OCI-M1 (cell line): ENCODE measurements at regions not wholly inside any gene's neighbourhood (a gene's known extent, or its start where the extent isn't known, plus 50 kb on each side); places are given as distances from the start of the nearest gene placed in this dataset.

Source experiments
- DNase-seq: peaks from one replicate; lab custom pipeline; 2025; lab: John Stamatoyannopoulos, UW

DNA sequence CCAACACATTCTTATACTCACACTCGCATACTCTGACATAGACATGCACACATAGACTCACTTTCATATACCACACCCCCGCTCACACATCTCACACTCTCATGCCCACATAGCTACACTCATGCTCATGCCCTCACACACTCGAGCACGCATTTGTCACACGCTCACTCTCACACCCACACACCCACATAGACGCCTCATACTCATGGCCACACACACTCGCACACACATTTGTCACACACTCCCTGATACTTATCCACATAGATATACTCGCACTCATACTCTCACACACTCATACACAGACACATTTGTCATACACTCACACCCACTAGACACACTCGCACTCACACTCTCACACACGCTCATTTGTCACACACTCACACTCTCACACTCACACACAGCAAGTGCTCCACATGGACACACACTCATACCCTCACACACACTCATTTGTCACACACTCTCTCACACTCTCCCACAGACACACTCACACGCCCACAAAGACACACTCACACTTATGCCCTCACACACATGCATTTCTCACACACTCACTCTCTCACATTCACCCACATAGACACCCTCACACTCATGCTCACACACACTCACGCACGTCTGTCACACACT lies 50.9 kb downstream of the TNP1 start:
- no peak for DNase-seq

DNA sequence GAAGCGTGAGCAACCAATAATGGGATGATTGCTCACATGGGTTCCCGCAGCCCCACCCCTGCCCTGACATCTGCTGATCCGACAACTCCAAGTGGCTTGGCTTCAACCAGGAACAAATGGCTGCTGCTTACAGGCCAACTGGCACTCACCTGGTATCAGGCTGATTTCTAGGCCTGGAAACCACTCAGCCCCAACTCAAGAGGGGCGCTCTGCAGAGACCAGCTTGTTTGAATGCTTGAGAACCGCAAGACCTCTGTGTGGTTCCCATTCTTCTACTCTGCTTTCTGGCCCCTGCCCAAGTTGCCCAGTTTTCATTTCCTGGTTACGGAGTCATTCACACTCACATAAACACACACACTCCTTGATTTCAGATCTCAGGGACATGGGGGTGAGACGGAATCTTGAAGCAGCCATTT lies 52.0 kb downstream of the TNP1 start:
- no peak for DNase-seq

DNA sequence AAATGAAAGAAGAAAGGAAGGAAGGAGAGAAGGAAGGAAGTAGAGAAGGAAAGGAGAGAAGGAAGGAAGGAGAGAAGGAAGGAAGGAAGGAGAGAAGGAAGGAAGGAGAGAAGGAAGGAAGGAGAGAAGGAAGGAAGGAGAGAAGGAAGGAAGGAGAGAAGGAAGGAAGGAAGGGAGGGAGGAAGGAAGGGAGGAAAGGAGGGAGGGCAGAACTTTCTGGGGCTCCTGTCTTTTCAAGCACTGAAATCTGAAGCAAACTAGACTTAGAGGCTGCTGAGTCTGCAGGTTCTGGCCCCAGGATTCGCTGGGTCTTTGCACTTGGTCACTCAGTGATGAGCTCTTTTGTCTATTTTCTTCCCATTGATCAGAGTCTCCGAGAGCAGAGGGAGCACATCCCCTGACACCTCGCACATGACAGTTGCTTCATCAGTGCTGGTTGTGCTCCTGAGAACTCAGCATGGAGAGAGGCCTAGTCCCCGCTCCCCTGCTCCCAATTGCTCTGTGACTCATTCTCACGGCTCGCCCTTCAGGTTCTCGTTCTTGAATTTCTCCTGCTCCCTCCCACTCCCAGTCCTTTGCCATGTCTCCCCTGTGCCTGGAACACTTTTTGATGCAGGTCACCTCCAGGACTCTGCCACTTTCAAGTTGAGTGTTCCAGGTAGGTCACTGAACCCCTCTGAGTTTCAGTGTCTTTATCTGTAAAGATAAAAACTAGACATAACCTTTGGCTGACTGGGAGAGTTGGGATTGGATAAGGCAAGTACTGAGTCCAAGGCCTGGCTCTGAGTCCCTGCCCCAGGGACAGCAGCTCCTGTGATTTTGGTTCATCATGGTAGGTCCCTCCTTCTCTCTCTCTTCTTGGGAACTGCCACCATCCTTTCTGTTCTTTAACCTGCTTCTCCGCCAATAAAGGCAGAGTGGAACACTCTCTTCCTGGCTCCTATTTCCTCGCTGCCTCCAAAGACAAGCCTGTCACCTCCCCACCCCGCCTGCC lies 55.2 kb downstream of the TNP1 start:
- no peak for DNase-seq

DNA sequence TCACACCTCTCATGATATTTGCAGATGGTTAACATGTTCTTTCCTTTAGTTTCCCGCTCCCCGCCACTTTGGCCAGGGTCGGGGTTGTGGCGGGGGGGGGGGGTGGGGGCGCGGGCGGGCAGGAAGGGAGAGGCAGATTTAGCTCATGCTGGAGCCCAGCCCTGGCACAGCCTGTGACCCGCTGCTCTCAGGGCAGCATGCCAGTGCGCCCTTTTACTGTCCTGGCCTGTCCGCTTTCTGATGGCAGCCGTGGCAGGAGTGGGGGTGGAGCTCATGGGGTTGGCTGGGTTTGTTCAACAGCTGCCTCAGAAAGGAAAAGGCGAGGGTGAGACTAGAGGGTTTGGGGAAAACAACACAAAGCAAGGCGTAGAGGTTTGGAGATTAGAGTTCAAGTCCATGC lies 56.1 kb downstream of the TNP1 start:
- no peak for DNase-seq

DNA sequence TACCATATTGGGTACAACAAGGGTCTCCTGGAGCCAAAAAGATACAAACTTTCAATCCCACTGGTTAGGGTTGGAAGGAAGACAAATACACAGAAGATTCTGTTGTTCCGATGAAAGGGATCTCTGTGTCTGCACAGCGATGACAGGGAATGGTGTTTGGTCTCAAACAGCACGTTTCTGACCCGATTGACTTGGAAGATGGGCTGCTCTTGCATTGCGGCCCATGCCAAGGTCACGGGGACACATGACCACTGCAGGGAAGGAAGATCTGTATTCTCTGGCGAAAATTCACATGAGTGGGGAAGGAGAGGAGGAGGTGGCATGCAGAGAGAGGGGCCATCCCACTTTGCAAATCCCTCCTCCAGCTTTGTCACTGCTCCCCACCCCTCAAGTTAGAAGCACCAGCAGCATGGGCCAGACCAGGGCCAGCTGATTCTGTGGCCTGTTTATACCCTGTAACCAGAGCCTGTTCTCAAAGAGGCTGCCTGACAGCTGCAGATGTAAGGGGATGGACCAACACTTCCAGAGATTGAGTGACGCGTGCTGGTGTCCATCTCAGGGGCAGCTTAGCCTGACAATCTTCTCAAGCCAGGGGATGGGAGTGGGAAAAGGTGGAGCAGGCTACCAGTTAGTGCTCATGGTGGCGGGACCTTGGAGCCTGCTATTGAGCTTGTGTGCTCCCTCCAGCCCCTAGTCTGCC lies 57.2 kb downstream of the TNP1 start:
- DNase-seq, result no peak

DNA sequence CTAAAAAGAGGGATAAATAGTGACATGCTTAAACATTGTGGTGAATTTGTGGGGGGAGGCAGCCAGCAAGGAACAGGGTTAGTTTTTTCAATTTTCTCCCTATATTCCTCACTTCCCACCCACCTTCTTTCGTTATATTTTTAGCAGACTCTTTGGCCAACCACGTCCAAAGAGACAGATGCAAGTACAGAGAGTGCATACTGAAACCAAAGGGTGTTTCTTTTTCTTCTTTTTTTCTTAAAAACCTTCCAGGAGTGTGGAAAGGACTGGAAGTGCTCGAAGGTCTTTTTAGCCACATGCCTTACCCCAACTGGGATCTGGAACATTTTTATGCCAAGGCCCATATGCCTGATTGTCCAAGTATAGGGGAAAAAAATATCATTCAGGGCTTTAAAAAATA lies 59.0 kb downstream of the TNP1 start:
- no peak for DNase-seq

DNA sequence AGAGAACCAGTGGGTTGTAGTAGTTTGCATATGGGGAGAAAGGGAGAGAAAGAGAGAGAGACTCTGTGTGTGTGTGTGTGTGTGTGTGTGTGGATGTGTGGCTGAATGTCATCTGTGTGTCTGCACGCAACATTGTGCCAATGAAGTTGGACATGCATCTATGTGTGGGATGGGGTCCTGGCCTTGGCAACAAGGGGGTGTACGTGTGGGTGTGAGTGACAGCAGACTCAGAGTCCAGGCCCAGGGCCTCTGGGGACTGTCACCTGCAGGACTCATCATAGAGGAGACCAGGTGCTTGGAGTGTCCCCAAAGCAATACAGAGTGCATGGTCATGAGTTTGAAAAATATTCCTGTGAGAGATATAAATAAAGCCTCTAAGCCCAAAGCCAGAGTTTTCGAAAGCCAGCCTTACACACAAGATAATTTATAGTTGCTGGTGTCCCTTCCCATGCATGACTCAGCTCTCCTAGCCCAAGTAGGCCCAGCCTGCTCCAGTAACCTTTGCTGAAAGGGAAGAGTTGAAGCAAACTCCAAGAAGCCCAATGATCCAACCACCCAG lies 59.9 kb downstream of the TNP1 start:
- peak; percentile 74 for DNase-seq

DNA sequence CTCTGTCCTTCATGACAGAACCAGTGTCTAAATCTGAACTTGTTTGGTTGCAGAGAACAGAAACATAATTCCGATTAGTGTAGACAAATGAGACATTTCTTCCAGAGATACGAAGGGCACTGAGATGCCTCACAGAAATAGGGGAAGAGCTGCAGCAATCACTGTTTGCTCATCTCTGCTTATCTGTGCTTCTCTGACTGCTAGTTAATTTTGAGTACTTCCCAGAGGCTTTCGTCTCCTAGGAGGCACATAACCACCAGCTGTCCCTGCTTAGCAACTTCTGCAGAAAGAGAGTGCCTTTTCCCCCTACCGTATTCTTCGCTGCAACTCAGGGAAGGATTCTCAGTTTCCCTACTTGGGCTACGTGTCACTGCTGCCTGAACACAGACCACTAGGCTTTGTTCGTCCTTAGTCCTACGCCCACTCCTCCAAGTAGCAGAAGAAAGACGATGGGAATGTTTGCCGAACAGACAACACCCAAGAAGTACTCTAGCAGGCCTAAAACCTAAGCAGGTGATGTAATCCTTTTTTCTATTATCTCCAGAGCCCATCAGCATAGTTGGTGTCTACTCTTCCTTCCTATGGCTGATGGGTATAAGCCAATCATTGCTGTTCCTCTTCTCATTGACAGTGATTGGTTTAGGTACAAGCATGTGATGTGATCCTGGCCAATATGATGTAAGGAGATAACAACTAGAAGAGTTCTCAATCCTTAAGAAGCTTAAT lies 63.6 kb downstream of the TNP1 start:
- DNase-seq, result peak; percentile 63

DNA sequence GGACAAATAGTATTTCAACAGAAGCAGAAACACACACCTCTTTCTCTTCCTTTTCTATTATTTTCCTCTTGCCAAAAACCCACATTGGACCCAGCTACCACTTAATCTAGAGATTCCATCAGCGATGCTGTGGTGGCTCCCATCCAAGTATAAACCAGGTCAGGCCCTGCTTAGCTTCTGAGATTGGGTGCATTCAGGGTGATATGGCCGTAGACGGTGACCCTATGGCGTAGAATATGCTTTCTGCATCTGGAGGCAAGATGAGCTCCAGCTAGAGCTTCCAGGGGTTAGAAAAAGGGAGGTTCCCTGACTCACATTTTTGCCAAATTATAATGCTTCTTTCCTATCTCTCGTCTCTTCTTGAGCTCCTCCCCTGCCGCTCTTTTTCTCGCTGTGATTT lies 66.5 kb downstream of the TNP1 start:
- DNase-seq, result no peak

DNA sequence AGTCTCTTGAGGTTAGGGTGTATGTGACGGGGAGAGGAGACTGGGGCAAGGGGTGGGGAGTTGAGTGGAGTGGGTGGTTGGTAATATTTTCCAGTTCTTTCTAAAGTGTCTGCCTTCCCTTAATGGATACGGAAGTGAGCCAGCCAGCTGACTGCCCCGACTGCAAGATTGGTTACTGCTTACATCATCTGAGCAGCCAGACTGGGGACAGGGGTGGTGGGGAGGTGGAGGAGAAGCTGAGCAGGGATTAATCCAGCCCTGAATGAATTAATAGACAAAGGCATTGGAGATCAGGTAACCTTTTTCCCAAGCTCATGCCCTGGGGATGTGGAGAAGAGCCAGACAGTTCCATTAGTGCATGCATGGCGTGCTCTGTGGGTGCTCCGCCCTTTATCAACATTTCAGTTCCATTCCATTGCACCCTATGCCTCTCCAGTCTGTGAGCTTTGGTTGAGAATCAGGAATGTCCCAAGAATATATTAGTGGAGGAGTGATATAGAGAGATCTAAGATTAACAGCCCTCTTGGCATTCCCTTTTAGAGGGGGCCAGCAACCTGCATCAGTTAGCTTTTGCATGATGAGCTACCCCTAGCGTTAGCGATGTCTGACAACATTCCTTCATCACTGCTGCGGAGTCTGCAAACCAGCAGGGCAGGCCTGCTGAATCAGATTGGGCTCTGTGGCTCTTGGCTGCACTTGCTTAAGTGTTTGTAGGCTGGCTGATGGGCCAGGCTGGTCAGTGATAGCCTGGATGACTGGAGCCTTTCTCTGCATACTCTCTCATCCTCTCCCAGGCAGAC lies 67.4 kb downstream of the TNP1 start:
- DNase-seq, result peak; percentile 82

DNA sequence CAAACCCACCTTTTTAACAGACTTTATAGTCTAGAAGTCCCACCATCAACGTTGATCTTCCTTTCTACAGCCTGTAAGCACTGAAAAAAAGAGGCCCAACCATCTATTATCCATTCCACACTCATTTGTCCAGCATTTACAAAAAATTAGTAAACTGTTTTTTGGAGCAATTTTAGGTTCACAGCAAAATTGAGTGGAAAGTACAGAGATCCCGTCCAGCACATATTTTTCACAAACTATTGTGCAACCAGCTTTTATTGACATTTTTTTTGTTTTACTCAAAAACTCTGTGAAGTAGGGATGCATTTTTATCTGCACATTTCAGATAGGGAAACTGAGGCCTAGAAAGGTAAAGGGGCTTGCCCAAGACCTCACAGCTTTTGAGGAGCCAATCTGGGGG lies 68.6 kb downstream of the TNP1 start:
- DNase-seq, result no peak

DNA sequence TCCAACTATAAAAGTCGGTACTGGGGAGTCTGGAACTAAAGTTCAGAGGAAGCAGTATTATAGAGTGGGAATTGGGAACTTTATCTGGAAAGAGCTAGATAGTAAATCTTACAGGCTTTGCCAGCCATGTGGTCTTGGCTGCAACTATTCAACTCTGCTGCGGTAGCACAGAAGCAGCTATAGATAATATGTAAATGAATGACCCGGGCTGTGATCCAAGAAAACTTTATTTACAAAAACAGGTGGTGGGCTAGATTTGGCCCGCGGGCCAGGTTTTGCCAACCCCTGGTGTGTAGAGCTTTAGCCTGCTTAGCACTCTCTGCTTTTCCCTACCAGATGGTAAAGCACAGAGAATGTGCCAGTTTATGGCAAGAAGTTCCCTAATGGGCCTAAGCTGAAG lies 70.8 kb downstream of the TNP1 start:
- DNase-seq, result peak; percentile 92

DNA sequence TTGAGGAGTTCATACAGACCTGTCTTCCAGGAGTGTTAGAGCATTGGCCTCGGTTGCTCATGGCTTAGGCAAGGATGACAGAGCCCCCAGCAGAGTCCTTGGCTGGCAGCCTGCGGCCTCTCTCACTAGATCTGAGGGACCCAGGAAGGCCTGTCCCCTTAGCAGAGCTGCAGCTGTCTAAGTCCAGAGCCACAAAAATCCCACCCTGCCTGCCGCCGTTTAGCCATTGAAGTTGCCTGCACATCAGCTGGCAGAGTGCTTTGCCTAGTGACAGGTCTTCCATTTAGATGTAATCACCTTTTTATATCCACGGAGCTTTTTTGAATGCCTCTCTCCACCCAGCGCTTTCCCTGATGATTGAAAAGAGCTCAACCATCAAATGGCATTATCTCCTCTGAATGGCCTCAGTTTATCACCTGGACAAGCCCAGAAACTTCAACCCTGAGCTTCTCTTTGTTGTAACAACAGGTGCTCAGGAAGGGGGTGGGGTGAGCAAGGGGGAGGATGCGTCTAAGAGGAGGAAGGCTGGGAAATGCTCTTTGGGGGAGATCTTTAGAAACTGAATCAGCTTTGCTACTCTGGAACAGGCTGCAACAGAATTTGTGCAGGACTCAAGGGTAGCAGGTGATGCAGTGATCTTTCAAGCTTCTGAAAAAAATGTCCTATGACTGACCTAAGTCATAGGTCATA lies 71.9 kb downstream of the TNP1 start:
- no peak for DNase-seq

DNA sequence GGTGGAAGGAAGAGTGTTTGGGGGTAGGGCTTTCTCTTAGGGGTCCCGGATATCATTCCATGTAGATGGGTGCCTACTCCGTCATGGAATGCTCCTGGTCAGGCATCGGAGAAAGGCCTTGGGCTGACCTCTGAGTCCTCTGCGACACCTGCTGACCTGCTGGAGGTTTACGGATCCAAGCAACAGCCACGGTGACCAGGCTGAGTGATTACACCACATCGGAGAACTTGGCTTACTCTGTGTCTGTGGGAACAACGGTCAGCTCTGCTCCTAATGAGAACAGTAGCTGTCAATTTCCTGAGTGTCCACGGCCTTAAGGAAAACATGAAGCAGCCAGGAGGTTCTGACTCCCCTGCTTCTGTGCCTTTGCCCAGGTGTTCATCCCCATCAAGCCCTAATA lies 73.2 kb downstream of the TNP1 start:
- DNase-seq, result no peak

DNA sequence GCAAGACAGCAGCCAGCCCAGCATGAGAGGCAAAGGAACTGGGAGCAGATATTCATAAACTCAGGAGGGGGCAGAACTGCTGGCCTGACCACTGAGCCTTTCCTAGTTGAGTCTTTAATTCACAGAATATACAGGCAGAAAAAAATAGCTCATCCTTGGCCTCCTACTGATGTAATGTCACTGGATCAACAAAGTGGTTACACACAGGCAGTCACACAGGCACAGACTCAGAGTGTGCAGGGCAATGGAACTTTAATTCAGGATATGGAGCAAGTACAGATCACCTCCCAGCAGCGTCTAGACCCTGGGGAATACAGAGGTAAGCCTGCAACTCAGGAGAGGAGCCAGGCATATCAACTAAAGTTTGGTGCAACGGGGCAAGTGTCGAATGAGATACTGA lies 75.4 kb downstream of the TNP1 start:
- DNase-seq, result no peak

DNA sequence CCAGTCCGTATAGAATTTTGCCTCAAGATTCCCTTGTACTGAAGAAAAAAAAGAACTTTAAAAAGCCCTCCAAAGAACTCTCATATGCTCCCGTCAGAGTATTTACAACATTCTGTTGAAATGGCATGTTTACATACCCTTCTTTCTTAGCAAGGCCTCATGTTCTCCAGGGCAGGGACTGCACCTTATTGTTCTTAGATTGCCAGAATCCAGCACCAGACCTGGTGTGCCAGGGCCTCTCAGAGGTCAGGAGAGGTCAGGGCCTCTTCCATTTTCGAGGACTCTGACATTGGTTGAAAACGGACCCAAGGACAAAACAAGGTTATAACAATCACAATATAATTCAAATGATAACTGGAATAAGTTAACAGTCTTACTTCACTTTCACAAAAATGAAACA lies 78.2 kb downstream of the TNP1 start:
- no peak for DNase-seq

DNA sequence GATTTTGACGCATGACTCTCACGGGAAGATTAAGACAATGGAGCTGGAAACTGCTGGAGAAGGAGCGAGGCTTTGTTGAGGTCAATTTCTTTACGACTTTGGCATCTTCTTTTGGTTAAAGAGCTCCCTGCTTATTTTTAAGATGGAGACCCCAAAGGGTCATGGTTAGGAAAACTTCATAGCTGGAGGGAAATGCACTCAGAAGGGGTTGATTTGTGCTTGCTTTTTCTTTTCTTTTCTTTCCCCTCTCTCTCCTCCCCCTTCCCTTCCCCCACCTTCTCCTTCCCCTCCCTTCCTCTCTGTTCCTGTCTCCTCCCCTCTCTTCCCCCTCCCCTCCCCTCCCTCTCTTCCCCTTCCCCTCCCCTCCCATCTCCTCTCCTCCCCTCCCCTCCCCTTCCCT lies 79.0 kb downstream of the TNP1 start:
- DNase-seq, result peak; percentile 47

DNA sequence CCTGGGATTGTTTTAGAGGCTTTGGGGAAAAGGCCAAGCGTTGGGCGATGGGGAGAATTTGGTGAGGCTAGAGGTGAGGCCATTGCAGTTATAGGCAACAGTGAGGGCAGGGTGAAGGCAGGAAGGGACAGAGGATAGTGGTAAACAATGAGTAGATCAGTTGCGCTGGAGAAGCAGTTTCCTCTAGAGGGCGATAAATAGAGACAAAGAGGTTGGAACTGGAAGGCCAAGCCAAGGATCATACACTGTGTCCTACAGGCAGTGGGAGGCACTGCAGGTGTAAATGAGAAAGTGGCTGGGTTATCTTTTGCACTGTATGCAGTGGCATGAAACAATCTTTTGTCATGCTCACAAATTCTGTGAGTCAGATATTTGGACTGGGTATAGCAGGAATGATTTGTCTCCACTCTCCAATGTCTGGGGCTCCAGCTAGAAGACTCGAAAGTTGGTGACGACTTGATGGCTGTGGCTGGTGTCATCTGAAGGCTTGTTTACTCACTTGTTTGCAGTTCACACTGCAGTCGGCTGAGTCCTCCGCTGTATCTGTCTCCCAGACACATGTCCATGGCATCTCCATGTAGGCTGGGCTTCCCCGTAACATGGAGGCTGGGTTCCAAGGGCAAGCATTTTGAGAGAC lies 82.1 kb downstream of the TNP1 start:
- peak; percentile 97 for DNase-seq

DNA sequence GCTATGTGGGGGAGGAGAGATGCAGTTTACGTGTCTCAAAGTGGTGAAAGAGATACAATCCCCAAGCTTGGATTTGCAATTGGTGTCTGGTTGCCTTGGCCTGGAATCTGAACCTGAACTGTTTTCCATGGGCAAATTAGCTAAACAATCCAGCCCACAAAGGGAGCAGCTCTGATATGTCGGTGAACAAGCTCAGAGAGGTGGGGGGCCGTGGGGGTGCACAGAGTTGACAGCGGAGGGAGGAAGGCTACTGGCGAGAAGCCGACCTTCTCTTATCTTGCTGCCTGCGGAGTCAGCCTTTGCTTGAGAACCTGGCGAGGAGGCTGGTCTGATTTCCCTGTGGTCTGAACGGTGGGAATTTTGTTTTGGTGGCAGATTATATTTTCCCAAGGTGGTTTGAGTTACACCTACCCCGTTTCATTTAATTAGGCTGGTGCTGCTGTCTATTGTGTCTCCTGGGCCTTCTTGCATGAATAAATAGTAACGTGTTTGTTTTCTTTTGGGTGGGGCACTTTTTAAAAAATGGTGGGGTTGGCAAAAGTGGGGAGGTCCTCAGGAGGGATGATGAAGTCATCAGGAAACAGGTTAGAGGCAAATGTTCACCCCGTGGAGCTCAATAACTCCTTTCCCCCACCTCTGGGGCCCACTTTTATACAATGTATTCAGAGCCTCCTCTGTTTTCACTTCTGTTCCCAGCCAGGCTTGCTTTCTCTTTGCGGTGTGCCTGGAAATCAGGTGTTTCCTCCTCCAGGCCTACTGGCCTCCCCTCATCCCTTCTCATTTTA lies 80.9 kb upstream of the IGFBP5 start:
- DNase-seq, result no peak
